RCC 7860 (cell line): ENCODE measurements at regions not wholly inside any gene's neighbourhood (a gene's known extent, or its start where the extent isn't known, plus 50 kb on each side); places are given as distances from the start of the nearest gene placed in this dataset.

ENCODE experiments used
- DNase-seq: peaks from one replicate; pipeline ENCODE4 v3.0.0-alpha.2; 2015; ENCODE audit warnings: low spot score
- FAIRE-seq: peaks from 2 replicates; lab custom pipeline; 2012; peaks lifted over from hg19 to GRCh38; lab: Jason Lieb, UNC

DNA sequence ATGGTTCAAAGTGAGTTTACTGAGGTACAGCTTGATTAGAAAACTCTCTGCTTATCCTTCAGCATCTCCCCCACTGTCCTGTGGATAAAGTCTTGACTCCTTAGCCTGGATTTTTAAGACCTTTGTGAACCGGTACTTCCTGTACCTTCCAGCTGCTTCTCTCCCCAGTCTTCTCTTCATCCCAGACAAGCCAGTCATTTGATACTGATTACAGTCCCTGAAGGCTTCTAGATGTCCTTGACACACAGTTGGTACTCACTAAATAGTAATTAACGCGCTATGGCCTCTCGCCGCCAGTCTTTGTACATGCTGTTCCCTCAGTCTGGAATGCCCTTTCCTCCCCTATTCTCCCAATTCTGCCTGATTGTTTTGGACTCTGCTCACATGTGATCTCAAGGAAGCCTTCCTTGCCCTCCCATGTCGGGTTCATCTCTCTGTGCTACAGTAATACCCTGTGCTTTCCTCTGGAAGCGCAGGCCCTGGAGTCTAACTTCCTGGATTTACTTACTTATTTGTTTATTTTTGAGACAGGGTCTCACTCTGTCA is 50.6 kb upstream of the PTGR2 start:
- no peak for DNase-seq
- FAIRE-seq = no peak

DNA sequence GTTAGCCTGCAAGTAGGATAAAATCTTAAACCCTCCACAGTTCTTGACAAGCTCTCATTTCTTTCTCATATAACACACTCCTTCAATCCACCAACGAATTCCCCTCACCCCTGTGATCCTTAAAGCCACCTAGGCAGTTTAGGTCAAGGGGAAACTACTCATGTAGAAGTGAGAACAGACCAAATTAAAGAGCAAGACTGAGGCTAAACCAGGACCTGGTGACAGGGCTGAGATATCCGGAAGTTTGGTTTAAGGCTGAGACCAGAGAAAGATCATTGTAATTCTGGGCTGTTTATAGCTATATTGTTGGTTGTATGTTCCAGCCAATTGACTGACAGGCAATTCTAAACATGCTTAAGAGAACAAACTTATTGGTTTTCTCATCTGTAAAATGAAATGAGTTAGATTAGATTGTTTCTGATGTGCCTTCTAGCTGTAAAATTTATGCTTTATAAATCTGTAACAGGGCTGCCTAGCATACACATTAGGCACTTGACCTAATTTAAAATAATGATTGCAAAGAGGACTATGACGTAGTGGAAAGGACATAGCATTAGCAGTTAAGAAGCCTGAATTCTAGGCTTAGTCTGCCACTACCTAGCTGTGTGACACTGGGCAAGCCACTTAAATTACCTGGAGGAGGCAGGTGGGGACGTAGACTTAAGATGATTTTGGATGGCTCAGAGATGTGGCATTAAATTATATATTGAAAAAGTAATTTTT is 53.9 kb upstream of the PTGR2 start:
- DNase-seq = no peak
- FAIRE-seq = no peak

DNA sequence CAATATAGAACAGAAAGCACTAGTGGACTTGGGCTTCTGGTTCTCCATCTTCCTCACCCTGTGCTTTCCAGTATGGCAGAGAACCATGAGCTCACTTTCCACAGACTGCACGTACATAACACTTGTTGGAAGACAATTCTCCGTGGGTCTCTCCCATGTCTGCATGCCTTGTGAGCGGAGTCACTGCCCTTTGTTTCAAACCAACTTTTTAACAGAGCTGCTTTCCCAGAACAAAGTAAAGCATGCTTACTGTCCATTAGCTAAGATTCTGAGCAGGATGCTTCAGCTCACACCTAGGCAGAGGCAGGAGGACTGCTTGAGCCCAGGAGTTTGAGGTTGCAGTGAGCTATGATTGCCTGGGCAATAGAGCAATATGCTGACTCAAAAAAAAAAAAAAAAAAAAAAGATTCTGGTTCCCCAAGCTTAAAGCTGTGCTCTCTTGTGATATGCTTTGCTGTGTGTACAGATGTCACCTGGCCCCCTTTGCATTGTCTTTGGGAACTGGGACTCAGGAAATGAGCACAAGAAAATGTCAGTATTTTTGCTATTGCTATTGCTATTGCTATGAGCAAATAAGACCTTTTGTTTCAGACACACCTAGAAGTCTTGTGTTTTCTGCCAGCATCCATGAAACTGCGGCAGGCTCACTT is 54.6 kb upstream of the PTGR2 start:
- FAIRE-seq (no peak), DNase-seq (peak; percentile 42)

DNA sequence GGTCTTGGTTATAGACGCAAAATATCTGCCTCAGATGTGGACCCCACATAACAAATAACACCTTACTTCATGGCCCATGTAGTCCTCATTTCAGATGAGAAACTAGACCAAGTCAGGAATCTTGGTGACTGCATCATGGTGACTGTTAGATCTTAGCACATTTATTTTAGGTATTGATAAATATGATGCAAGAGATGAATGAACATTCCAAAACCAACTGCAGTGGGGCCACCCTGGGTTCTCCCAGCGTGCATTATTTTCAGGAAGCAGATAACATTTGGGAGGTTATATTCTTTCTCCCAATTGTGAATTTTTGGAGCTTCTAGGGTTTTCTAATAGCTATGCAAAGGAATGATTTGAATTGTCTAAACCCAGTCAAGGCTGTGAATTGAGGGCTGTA is 55.2 kb upstream of the PTGR2 start:
- FAIRE-seq = no peak
- DNase-seq = no peak

DNA sequence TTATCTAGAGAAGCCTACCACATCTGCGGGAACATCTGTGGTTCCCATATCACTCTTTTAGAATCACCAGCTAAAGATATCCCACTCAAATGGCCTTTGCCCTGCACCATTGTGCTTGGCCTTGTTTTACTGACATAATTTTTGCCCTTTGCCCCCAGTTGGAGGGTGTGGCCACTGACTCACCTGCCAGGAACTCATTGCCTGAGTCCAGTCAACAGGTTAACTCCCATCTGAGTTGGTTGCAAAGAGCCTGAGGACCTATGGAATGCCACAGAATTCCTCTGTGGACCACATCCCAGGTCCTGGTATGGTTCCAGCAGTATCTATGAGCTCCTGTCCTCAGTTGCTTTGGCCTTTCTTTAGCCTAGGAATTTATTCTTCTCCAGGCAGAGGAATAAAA is 55.7 kb upstream of the PTGR2 start:
- FAIRE-seq (peak; percentile 81), DNase-seq (peak; percentile 88)

DNA sequence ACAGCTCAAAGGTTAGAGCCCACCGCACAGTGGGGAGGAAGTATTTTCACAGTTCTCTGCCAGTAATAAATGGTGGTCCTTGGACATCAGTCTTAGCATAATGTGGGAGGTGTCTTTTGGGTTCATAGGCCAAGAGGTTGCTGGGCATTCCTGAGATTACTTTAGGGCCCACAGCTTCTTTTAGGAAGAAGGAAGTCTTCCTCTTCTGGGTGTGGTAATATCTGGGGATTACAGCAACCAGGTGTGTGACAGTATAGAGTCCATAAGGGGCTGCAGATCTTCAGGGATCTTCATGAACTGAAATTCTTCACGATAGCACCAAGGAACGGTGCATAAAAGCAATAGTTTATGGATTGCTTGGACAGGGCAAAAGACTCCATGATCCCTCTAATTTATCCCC is 56.2 kb upstream of the PTGR2 start:
- FAIRE-seq (no peak), DNase-seq (no peak)

DNA sequence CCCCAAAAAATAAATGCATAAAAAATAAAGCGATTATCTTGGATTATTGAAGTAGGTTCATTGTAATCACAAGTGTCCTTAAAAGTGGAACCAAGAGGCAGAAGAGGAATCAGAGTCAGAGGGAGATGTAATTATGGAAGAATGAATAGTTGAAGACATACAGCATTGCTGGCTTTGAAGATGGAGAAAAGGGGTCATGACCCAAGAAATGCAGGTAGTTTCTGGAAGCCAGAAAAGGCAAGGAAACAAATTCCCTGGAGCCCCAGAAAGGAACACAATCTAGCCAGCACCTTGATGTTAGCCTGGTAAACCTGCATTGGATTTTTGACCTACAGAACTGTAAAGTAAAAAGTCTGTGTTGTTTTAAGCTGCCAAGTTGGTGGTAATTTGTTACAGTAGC is 57.5 kb upstream of the PTGR2 start:
- no peak for DNase-seq
- FAIRE-seq = no peak

DNA sequence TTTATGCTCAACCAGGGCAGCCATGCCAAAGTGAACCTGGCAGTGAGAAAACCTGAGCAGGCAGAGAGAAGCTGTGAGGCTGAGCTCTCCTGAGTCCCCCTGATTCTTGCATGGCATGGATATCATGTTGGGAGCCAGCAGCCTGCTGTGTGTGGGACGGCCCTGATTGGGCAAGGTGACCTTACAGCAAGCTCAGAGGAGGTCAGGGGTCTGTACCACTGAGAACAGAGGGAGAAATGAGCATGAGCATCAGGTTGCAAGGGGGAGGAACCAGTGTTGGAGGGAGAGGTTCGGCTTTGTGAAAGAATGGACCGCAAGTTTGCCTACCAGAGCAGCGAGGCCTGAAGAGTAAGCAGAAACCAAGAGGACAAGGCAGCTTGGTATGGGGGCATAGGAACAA is 59.1 kb upstream of the PTGR2 start:
- FAIRE-seq (no peak), DNase-seq (no peak)

DNA sequence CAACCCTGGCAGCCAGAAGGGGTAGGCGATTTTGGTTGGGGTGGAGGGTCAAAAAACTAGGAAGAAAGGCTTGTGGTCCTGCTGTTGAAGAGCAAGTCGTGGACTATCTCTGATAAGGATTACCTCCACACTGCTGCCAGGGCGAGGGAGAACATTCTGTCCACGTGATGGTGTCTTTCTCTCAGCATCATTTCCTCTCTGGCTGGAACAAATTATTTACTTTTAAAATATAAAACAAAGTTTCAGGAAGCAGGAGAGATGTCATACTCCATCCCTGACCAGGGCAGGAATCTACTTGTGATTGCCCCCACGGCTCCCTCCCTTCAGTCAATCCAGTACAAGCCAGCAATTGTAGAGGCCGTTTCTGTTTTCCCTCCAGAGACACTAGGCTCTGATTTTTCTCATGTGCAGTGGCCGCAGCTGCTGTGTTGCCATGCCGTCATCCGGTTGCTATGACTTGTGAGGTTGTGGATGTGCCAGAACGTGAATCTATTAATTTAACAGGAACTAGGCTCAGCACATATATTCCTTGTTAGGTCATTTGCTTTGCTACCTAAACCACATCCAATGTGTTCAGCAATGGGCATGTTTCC is 61.5 kb upstream of the PTGR2 start:
- DNase-seq (peak; percentile 83), FAIRE-seq (no peak)

DNA sequence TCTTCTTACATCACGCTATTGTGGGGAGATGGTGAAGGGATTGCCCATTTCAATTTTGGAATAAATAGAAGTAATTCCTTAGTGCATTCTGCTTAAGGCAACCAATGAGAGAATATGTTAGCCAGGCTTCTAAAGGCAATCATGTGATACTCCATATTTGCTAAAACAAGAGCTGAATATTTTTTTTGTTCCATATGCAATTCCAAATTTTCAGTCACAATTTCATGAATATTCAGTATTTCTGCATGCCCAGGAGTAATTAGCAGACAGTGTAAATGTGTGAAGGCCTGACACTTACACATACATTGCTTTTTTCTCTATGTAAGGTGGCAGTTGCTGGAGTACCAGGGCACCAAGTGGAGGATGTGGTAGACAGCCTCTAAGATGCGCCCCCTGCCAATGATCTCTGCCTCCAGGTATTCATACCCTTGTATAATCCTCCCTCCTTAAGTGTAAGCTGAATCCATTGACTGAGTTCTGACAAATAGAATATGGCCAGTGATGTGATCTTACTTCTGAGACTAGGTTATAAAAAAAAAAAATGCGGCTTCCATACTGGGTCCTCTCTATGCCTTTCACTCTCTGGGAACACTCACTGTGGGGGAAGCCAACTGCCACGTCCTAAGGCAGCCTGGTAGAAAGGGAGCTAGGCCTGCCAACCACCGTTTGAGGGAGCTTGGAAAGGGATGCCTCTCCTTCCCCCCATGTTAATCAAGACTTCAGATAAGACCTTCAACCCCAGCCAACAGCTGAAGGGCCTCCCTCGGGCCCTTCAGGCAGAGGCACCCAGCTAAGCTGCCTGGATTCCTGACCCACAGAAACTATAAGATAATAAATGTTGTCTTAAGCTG is 62.7 kb upstream of the PTGR2 start:
- FAIRE-seq (no peak), DNase-seq (no peak)

DNA sequence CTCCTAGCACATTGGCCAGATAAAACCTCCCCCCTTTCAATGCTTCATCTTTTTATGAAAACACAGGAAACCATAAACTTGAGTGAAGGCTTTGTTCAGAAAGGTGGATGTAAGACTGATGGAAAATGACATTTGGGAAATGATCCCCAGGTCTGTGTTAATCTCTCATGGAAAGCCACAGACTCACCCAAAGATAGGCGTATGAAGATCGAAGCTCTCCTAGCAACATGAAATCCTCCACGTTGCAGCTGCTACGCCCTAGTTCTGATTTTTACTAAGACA is 63.4 kb upstream of the PTGR2 start:
- DNase-seq (no peak), FAIRE-seq (no peak)

DNA sequence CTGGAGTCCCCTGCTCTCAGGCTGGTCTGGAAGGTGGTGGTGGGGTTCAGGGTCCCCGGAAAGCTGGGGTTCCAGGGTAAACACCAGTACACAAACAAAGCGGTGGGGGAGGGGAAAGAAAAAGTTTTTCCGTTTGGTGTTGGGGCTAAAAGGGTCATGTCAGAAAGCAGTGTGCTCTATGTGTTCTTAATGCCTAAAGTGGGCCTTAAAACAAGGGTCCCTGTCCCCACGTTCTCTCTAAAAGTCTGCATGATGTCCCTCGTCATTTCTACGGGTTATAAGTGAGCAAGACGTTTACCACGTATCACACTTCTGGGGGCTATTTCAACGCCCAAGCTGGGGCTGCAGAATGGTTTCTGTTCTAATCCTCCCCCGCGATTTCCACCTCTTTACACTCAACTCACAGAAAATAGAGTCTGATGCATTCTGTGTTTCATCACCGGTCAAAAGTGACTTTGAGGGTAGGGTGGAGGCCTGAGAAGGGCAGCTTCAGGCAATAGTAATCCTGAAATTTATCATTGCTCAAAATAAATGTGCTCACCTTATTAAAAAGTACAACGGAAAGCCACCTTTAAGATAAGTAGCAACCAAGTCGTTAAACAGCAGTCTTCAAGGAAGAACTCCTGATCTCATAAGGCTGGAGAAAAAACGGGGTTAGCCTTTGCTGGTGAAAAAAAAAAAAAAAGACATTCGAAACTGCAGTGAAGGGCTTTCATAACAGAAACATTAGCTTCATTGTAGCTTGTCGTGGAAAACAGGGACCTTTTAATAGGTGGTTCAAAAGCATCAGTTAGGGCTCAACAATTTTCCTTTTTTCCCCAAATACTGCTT is 63.9 kb upstream of the PTGR2 start:
- FAIRE-seq = no peak
- peak; percentile 5 for DNase-seq

DNA sequence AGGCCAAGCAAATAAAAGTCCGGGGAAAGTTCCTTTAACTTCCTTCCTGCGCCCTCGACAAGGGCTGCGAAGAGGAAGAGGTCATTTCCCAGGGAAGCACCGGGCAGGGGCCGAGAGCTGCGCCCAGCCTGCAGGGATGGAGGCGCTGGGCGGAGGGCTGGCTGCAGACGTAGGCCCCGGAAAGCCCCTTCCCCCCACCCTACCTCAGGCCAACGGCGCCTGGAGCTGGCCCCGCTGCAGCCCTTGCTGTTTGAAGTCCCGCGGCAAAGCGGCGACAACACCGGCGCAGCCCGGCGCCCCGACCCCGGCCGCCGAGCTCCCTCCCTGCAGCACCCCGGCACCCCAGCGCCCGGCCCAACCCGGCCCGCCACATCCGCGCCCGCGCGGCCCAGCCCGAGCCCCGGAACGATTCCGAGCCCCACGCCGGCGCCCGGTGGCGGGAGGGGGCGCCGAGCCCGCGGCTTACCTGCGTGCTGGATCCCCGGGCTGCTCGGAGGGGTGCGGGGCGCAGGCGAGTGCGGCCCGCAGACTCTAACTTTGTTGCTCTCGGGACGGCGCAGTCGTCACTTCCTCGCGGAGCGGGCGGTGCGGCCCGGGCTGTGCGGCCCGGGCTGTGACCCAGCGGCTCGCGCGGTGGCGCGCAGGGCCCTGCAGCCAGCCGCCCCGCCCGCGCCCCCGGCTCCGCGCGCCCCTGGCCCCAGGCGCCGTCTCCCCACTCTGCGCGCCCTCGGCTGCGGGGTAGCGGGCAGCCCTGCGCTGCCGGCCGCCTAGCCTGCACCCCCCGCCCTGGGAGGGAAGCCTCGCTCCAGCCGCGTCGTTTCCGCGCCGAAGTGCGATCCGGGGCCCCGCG is 64.8 kb upstream of the PTGR2 start:
- FAIRE-seq (no peak), DNase-seq (no peak)

DNA sequence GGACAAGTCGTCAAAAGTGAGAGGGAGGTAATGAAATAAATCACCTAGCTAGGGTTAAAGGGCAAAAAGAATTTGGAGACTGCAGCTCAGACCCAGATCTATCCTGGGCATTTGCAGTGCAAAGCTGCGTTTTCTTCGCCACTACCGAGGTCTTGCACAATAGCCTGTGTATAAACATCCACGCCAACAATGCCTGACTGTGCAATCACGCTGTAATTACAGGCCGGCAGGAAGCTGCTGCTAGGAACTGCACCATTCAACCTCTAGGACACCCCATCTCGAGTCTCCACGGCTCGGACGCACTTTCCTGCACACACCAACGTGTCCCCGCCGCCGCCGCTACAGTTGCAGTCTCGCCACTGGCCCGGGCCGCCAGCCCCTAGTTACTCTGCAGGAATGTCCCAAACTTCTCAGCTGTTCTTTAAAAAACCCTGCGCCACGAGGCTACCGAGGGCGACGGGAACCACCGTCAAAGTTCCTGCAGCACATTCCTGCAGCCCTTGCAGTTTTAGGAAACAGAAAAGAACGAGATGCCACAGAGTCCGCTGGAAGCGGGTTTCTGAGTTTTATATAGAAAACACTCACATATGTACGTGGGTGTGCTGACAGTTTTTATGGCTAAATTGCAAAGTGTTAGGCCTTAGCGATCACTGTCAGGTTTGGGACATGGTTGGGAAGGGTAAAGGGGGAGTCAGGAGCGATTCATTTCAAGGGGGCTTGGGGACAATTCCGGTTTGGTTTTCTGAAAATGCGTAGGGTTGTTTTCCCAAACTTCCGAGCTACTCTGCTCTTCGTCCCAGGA is 65.6 kb upstream of the PTGR2 start:
- peak; percentile 63 for DNase-seq
- no peak for FAIRE-seq

DNA sequence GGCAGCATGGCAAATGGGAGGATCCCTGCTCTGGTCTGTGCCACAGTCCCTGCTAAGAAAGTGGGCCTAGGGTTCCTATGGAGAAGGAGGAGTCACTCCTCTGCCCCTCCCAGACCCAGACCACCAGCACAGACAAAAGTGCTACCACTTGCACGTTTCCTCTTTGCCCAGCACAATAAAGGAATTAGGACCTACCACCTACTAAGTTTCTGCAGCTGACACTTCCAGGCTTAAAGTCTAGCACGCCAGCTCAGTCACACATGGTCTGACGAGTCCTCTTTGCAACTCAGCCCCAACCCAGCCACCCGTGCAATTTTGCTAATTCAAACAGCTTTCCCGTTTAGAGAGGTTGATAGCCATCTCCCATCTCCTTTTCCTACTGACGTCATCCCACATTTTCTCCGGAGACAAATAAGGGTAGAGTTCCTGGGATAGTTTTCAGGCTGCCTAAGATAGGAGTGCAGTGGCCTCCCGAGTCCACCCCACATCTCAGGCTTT is 66.2 kb upstream of the PTGR2 start:
- DNase-seq (peak; percentile 78), FAIRE-seq (peak; percentile 58)

DNA sequence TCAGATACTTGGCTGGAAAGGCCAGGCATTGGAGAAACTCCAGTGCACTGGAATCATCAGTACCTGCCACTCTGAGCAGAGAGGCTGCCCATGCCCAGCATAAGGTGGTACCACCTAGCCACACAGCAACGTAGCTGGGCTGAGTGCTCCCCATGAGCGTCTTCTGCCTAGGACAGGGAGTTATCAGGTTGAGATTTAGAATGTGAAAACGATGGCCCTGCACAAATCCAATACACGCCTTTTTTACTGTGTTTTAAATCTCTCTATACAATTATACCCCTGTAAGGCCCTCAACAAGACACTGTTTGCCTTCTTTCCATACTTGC is 66.7 kb upstream of the PTGR2 start:
- DNase-seq (no peak), FAIRE-seq (no peak)

DNA sequence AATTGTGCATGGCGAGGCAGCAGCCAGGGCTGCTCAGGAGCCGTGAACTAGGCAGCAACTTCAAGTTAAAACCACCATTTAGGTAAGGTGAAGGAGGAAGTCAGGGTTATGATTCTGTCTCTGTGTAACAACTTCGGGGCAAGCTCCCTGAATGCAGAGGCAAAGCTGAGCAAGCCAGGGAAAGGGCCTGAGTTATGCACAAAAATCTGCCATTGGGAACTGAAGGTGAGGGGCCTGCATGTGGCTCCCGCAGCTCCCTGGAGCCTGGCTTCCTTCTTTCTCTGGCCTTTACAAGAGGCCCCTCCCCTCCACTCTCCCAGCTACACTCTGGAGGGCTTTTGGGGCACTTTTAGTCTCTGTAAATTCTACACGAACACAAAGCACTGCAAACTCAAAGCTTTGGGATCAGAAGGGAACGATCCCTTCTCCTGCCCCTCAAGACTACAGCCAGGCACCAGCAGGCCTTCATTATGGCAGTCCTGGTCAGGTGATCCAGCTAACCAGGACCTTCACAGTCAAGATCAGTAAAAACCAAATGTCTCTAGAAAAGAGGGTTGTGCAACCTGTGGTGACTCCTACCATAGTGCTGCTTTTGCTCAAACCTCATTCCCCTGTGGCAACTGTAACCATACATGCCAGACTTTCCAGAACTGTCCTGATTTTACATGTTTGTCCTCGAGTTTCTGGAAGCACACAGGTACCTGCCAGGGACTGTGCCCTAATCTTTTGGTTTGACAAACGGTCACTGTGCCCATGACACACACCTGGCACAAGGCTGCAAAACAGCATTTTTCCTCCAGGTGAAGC is 67.2 kb upstream of the PTGR2 start:
- no peak for FAIRE-seq
- DNase-seq = no peak

DNA sequence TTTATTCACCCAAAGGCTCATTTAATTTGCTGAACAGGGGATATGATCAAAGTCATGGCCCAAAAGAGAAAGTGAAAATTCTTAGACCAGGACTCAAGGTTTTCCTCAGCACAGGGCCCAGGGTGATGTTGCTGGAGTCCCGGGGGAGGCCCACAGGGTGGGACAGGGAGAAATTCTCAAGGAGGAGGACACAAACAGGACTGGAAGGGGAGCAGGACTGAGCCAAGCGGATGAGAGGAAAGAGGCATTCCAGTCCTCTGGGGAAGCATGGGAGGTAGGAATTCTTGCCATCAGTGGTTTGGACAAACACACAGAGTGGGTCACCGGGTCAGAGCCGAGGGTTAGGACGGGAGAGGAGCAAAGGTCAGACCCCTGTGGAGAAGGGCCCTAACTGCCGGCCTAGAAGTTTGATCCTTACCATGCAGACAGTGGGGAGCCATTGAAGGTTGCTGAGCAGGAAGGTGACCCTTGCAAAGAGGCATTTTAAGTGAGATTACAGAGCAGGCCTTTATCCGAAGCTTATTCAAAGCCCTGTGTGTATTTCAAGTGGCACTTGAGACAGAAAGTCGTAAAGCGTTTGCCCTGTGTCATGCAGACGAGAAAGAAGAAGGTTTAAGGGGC is 68.4 kb upstream of the PTGR2 start:
- no peak for DNase-seq
- FAIRE-seq = no peak
